ENCODE measurements at regions not wholly inside any gene's neighbourhood (a gene's known extent, or its start where the extent isn't known, plus 50 kb on each side); places are given as distances from the start of the nearest gene placed in this dataset.

GRCh38 chr1:106791041-106791440 lies 265.4 kb upstream of the PRMT6 start:
- TF ChIP-seq CTCF (conservative IDR thresholded peaks at IDR 0.05; ENCODE audit: low read depth, low read length): no peak
- no peak for TF ChIP-seq EZH2 (IDR thresholded peaks at IDR 0.05; ENCODE audit: borderline replicate concordance, low read depth, low read length, poor library complexity, severe bottlenecking)

Data from A673 (cell line).